ENCODE measurements at regions not wholly inside any gene's neighbourhood (a gene's known extent, or its start where the extent isn't known, plus 50 kb on each side); places are given as distances from the start of the nearest gene placed in this dataset.

DNA sequence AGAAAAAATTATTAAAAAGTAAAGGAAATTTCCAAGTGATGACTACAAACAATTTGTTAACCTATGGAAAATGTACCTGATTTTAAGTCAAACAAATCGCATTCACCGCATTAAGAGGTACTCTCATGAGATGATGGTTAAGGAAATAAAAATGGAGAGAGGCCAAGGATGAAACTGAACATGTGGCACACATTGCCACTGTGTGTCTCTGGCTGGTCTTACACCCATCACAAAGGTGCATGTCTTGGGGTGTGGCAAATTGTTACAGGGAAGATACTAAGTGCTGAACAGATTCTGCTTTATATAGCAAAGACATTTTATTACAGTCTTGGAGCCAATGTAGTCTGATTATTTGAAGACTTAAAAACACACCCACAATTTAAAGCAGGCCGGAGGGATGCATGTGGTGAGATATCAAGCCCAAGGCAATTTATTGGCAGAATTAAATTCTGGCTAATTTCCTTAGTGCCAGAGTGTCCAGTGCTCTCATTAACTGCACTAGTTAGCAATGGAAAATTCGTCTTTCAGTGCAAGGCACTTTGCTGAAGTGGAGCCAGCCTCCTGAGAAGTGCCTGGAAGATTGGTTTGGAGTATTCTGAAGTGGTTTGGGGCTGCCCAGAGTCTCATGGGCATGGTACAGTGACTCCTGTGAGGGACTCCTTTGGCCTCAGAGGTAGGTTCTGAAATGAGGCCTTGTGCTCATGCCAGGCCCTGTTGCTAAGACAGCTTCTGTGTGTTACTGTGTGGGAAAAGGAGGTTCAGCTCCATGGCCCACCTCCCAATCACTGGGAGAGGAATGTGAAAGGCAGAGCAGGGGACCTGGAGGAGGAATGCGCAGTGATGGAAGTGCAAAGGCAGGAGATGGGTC, 166.9 kb downstream of the BRMS1L start:
- POLR2A ChIA-PET, result no interaction called here
- TF ChIP-seq POLR2AphosphoS5 (IDR thresholded peaks at IDR 0.05; ENCODE audit: low read depth, low read length) (no peak), TCF7L2 (IDR thresholded peaks at IDR 0.05; ENCODE audit: low read depth, low read length) (no peak), SIN3A (IDR thresholded peaks at IDR 0.05; ENCODE audit: borderline replicate concordance, insufficient read depth, low read depth, low read length) (no peak)
- TF ChIP-seq, protein P1, sequence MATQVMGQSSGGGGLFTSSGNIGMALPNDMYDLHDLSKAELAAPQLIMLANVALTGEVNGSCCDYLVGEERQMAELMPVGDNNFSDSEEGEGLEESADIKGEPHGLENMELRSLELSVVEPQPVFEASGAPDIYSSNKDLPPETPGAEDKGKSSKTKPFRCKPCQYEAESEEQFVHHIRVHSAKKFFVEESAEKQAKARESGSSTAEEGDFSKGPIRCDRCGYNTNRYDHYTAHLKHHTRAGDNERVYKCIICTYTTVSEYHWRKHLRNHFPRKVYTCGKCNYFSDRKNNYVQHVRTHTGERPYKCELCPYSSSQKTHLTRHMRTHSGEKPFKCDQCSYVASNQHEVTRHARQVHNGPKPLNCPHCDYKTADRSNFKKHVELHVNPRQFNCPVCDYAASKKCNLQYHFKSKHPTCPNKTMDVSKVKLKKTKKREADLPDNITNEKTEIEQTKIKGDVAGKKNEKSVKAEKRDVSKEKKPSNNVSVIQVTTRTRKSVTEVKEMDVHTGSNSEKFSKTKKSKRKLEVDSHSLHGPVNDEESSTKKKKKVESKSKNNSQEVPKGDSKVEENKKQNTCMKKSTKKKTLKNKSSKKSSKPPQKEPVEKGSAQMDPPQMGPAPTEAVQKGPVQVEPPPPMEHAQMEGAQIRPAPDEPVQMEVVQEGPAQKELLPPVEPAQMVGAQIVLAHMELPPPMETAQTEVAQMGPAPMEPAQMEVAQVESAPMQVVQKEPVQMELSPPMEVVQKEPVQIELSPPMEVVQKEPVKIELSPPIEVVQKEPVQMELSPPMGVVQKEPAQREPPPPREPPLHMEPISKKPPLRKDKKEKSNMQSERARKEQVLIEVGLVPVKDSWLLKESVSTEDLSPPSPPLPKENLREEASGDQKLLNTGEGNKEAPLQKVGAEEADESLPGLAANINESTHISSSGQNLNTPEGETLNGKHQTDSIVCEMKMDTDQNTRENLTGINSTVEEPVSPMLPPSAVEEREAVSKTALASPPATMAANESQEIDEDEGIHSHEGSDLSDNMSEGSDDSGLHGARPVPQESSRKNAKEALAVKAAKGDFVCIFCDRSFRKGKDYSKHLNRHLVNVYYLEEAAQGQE (IDR thresholded peaks at IDR 0.05; ENCODE audit: insufficient read depth in 1 of 2, low read depth in 2 of 2, low read length in 1 of 2), result no peak
- TF ChIP-seq, protein P2, sequence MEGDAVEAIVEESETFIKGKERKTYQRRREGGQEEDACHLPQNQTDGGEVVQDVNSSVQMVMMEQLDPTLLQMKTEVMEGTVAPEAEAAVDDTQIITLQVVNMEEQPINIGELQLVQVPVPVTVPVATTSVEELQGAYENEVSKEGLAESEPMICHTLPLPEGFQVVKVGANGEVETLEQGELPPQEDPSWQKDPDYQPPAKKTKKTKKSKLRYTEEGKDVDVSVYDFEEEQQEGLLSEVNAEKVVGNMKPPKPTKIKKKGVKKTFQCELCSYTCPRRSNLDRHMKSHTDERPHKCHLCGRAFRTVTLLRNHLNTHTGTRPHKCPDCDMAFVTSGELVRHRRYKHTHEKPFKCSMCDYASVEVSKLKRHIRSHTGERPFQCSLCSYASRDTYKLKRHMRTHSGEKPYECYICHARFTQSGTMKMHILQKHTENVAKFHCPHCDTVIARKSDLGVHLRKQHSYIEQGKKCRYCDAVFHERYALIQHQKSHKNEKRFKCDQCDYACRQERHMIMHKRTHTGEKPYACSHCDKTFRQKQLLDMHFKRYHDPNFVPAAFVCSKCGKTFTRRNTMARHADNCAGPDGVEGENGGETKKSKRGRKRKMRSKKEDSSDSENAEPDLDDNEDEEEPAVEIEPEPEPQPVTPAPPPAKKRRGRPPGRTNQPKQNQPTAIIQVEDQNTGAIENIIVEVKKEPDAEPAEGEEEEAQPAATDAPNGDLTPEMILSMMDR (IDR thresholded peaks at IDR 0.05), result no peak
- CTCF ChIA-PET, result no interaction called here
- BruUV-seq (replicated peaks), result no TSS peak
- intact Hi-C loops (cut with micrococcal nuclease; ENCODE audit: unreplicated experiment), result no loop called here
- Histone ChIP-seq H3K36me3 (ENCODE audit: control insufficient read depth, insufficient read depth, low read length) (no peaks in the 10 kb centered on the region), H3K4me3 (ENCODE audit: low read depth in 2 of 2, low read length in 2 of 2) (no peak overlapping the region), H3K9me3 (ENCODE audit: control insufficient read depth, insufficient read depth, low read depth, low read length) (no peaks in the 10 kb centered on the region), H3K4me1 (ENCODE audit: control insufficient read depth, insufficient read depth, low read length) (no peaks in the 10 kb centered on the region), H3K27ac (ENCODE audit: low read length) (no peak overlapping the region), H3K27me3 (ENCODE audit: control insufficient read depth, insufficient read depth, low read length) (no peaks in the 10 kb centered on the region)
- ATAC-seq (no peak), DNase-seq (ENCODE audit: low read depth, low spot score) (no peak)
- in situ Hi-C loops (cut with HindIII; ENCODE audit: low pct_unique_long_range_greater_than_20kb, low sequenced_read_pairs), result no loop called here

DNA sequence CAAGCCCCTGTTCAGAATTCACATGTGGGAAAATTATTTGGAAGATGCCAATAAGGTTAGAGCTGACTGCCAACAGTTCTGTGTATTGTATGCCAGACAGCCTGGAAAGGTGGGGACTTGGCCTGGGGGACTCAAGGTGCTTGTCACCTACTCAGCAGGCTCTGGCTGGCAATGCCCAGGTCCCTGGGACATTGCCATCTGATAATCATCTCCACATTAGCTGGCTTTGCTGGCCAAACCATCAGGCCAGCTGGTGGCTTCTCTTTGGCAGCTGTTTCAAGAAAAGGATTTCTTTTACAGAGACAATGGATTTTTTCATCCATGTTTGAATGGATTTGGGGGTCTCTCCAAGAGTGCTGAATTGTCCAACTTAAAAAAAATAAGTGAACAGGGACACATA, 165.2 kb downstream of the BRMS1L start:
- no peaks in the 10 kb centered on the region for H3K4me1 ChIP-seq (ENCODE audit: control insufficient read depth, insufficient read depth, low read length)
- no peak for DNase-seq (ENCODE audit: low read depth, low spot score)
- no peak overlapping the region for H3K4me3 ChIP-seq (ENCODE audit: low read depth in 2 of 2, low read length in 2 of 2)
- H3K9me3 ChIP-seq (ENCODE audit: control insufficient read depth, insufficient read depth, low read depth, low read length), result no peaks in the 10 kb centered on the region
- H3K27ac ChIP-seq (ENCODE audit: low read length), result no peak overlapping the region
- CTCF ChIA-PET, result no interaction called here
- POLR2A ChIA-PET, result no interaction called here
- H3K36me3 ChIP-seq (ENCODE audit: control insufficient read depth, insufficient read depth, low read length), result no peaks in the 10 kb centered on the region
- in situ Hi-C loops (cut with HindIII; ENCODE audit: low pct_unique_long_range_greater_than_20kb, low sequenced_read_pairs) (no loop called here), intact Hi-C loops (cut with micrococcal nuclease; ENCODE audit: unreplicated experiment) (no loop called here)
- ATAC-seq, result no peak
- no peaks in the 10 kb centered on the region for H3K27me3 ChIP-seq (ENCODE audit: control insufficient read depth, insufficient read depth, low read length)
- BruUV-seq (replicated peaks), result no TSS peak
- TF ChIP-seq, protein P1 (IDR thresholded peaks at IDR 0.05; ENCODE audit: insufficient read depth in 1 of 2, low read depth in 2 of 2, low read length in 1 of 2), result no peak
- TF ChIP-seq POLR2AphosphoS5 (IDR thresholded peaks at IDR 0.05; ENCODE audit: low read depth, low read length) (no peak), TCF7L2 (IDR thresholded peaks at IDR 0.05; ENCODE audit: low read depth, low read length) (no peak), SIN3A (IDR thresholded peaks at IDR 0.05; ENCODE audit: borderline replicate concordance, insufficient read depth, low read depth, low read length) (no peak)
- TF ChIP-seq, protein P2 (IDR thresholded peaks at IDR 0.05), result no peak

Measured in Panc1 (cell line).